ENCODE measurements at regions not wholly inside any gene's neighbourhood (a gene's known extent, or its start where the extent isn't known, plus 50 kb on each side); places are given as distances from the start of the nearest gene placed in this dataset.

DNA sequence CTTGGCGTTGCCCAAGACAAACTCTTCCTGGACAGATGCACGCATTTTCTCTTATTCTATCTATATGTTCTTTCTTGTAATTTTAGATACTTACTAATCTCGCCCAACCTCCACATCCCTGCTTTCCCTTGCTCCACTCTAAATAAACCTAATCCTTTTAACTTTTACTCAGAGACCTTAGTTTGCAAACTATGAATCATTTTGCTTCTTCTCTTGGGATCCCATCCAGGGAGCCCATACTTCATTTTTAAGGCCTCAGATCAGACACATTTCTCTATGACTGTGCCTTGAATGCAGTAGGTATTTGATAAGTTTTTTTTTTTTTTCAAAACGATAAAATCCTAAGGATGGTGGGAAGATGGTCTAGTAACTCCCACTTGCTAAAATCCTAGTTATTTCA is 353.8 kb upstream of the HAND2 start:
- H3K36me3 ChIP-seq, result no peaks in the 10 kb centered on the region
- no peak overlapping the region for H3K4me3 ChIP-seq
- 84 to 88% methylated on average over 4 of the region's 4 CpGs for WGBS, 2 donors
- H3K9me3 ChIP-seq, result peaks cover 0 to 3% (median 0%) of the 10 kb centered on the region in 4 donors
- TF ChIP-seq EP300 (IDR thresholded peaks at IDR 0.05) (no peak), POLR2AphosphoS5 (IDR thresholded peaks at IDR 0.05) (no peak), POLR2A (IDR thresholded peaks at IDR 0.05) (no peak)
- TF ChIP-seq, protein P1, sequence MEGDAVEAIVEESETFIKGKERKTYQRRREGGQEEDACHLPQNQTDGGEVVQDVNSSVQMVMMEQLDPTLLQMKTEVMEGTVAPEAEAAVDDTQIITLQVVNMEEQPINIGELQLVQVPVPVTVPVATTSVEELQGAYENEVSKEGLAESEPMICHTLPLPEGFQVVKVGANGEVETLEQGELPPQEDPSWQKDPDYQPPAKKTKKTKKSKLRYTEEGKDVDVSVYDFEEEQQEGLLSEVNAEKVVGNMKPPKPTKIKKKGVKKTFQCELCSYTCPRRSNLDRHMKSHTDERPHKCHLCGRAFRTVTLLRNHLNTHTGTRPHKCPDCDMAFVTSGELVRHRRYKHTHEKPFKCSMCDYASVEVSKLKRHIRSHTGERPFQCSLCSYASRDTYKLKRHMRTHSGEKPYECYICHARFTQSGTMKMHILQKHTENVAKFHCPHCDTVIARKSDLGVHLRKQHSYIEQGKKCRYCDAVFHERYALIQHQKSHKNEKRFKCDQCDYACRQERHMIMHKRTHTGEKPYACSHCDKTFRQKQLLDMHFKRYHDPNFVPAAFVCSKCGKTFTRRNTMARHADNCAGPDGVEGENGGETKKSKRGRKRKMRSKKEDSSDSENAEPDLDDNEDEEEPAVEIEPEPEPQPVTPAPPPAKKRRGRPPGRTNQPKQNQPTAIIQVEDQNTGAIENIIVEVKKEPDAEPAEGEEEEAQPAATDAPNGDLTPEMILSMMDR (IDR thresholded peaks at IDR 0.05), result no peak
- H3K4me1 ChIP-seq, result no peaks in the 10 kb centered on the region
- H3K27ac ChIP-seq, result no peak overlapping the region
- no peaks in the 10 kb centered on the region for H3K27me3 ChIP-seq
- ATAC-seq (ENCODE audit: low FRiP score in 2 of 2) (peak in 1 of 2 donors; percentile 49), DNase-seq (no peak)

DNA sequence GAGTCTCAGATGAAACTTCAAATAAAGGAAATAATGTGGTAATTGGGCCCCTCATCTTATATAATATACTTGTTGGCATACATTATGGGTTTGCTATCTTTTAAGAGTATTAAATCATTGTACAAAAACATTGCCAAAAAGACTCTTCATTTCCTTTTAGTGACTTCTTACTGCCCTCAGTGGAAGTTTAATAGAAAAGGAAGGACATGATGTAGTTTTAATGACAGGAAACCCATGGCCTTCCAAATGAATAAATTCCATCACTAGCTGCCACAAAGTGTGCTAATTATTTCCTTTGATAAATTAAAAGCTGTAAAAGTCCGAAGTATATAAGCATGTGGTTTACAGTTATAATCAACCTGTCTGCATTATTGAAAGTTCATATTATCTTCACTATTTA is 350.9 kb upstream of the HAND2 start:
- DNase-seq, result no peak
- H3K4me3 ChIP-seq, result no peak overlapping the region

DNA sequence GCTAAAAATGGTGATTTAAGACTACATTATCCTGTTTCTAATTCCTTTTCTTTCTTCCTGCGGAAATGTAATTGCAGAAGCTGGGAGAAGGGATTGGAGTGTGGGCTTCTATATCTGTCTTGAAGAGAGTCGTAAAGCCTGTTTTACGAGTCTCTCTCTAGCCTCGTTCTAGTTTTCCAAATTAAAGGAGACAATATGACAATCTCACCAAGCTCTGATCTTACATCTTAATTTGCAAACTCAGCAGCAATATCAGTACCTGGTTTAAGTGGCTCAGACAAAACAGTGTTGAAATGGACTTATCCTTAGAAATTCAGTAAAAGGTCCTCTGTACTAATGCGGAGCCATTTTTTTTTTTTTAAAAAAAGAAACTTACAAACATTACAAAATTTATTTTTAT is 349.5 kb upstream of the HAND2 start:
- no peaks in the 10 kb centered on the region for H3K4me1 ChIP-seq
- no peaks in the 10 kb centered on the region for H3K9me3 ChIP-seq
- H3K27ac ChIP-seq, result no peak overlapping the region
- DNase-seq (no peak), ATAC-seq (ENCODE audit: low FRiP score in 2 of 2) (no peak)
- H3K4me3 ChIP-seq, result no peak overlapping the region
- no peaks in the 10 kb centered on the region for H3K27me3 ChIP-seq
- 68 to 71% methylated on average over 5 of the region's 5 CpGs for WGBS, 2 donors
- TF ChIP-seq POLR2AphosphoS5 (IDR thresholded peaks at IDR 0.05) (no peak), EP300 (IDR thresholded peaks at IDR 0.05) (no peak), POLR2A (IDR thresholded peaks at IDR 0.05) (no peak)
- TF ChIP-seq, protein P1 (IDR thresholded peaks at IDR 0.05), result no peak
- H3K36me3 ChIP-seq, result no peaks in the 10 kb centered on the region

More for the DNA sequence above, 350.9 kb upstream of the HAND2 start:
- no peak for ATAC-seq (ENCODE audit: low FRiP score in 2 of 2)
- TF ChIP-seq, protein P1 (IDR thresholded peaks at IDR 0.05), result no peak
- TF ChIP-seq POLR2A (IDR thresholded peaks at IDR 0.05) (no peak), POLR2AphosphoS5 (IDR thresholded peaks at IDR 0.05) (no peak), EP300 (IDR thresholded peaks at IDR 0.05) (no peak)
- Histone ChIP-seq H3K4me1 (no peaks in the 10 kb centered on the region), H3K27me3 (no peaks in the 10 kb centered on the region), H3K9me3 (no peaks in the 10 kb centered on the region), H3K27ac (no peak overlapping the region), H3K36me3 (no peaks in the 10 kb centered on the region)
- 25 to 30% methylated on average over 1 of the region's 1 CpG for WGBS, 2 donors

DNA sequence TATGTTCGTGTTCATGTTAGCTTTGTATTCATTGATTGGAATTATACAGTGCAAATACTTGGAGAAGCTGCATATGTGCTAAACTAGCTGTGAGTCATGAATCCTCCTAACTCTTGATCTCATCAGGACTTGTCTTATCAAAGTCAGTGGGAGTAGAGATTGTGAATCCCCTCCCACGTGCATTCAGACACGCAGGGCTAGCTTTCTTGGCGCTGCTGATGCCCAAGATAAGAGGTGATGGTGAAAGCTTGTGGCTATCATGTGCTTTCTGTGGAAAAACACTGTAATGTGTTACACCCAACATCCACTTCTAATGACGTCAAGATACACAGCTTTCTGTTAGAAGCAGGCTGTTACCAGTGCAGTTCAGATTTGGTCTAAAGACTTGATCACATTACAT is 348.7 kb upstream of the HAND2 start:
- H3K36me3 ChIP-seq, result no peaks in the 10 kb centered on the region
- H3K27ac ChIP-seq, result no peak overlapping the region
- no peaks in the 10 kb centered on the region for H3K4me1 ChIP-seq
- no peak overlapping the region for H3K4me3 ChIP-seq
- DNase-seq, result no peak
- no peaks in the 10 kb centered on the region for H3K9me3 ChIP-seq
- no peaks in the 10 kb centered on the region for H3K27me3 ChIP-seq
- TF ChIP-seq, protein P1 (IDR thresholded peaks at IDR 0.05), result no peak
- no peak for TF ChIP-seq POLR2A (IDR thresholded peaks at IDR 0.05)
- TF ChIP-seq POLR2AphosphoS5 (IDR thresholded peaks at IDR 0.05), result no peak
- TF ChIP-seq EP300 (IDR thresholded peaks at IDR 0.05), result no peak
- peak in 1 of 2 donors; percentile 93 for ATAC-seq (ENCODE audit: low FRiP score in 2 of 2)
- 31 to 42% methylated on average over 5 of the region's 5 CpGs for WGBS, 2 donors

DNA sequence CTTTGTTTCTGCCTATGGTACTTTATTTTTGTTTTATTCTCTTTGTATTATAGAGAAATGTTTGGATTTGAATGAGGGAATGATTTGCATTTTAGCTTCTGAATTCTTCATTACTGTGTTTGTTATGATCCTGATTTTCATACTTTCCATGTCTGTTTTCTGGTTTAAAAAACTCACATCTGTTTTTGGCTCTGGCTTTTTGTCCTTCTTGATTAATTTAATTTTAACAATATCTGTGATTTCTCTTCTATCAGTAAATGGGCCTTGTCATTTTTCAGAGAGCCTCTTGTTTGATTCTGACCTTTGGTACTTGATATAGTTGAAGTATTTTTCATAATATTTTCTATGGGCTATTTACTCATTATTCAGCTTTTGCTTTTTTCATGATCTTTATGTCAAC is 341.6 kb upstream of the HAND2 start:
- Histone ChIP-seq H3K27ac (no peak overlapping the region), H3K4me1 (no peaks in the 10 kb centered on the region), H3K4me3 (no peak overlapping the region), H3K9me3 (no peaks in the 10 kb centered on the region), H3K27me3 (no peaks in the 10 kb centered on the region), H3K36me3 (no peaks in the 10 kb centered on the region)
- DNase-seq (no peak), ATAC-seq (ENCODE audit: low FRiP score in 2 of 2) (no peak)
- TF ChIP-seq POLR2AphosphoS5 (IDR thresholded peaks at IDR 0.05), result no peak
- TF ChIP-seq POLR2A (IDR thresholded peaks at IDR 0.05), result no peak
- TF ChIP-seq EP300 (IDR thresholded peaks at IDR 0.05), result no peak
